ENCODE measurements at regions not wholly inside any gene's neighbourhood (a gene's known extent, or its start where the extent isn't known, plus 50 kb on each side); places are given as distances from the start of the nearest gene placed in this dataset.

GRCh38 chr18:10391506-10391905, 62.9 kb upstream of the APCDD1 start:
- DNase-seq (ENCODE audit: low read depth), result no peak

- DNase-seq (ENCODE audit: low read depth), result no peak
Measured at GRCh38 chr18:10397004-10397403, 57.4 kb upstream of the APCDD1 start.

GRCh38 chr18:10398571-10398970, 55.9 kb upstream of the APCDD1 start:
- no peak for DNase-seq (ENCODE audit: low read depth)

GRCh38 chr18:10399465-10399864, 55.0 kb upstream of the APCDD1 start:
- DNase-seq (ENCODE audit: low read depth), result no peak

GRCh38 chr18:10400534-10401307, 53.7 kb upstream of the APCDD1 start:
- no peak for DNase-seq (ENCODE audit: low read depth)

GRCh38 chr18:10401521-10401920, 52.9 kb upstream of the APCDD1 start:
- DNase-seq (ENCODE audit: low read depth), result no peak

- DNase-seq (ENCODE audit: low read depth), result no peak
Measured at GRCh38 chr18:10401930-10402329, 52.5 kb upstream of the APCDD1 start.

- no peak for DNase-seq (ENCODE audit: low read depth)
Measured at GRCh38 chr18:10402871-10403559, 51.4 kb upstream of the APCDD1 start.

- DNase-seq (ENCODE audit: low read depth), result no peak
Measured at GRCh38 chr18:10403708-10404107, 50.7 kb upstream of the APCDD1 start.

- no peak for DNase-seq (ENCODE audit: low read depth)
Measured at GRCh38 chr18:10404168-10404567, 50.3 kb upstream of the APCDD1 start.

Measured in ELR (cell line).